IMR-90 (cell line): ENCODE measurements at regions not wholly inside any gene's neighbourhood (a gene's known extent, or its start where the extent isn't known, plus 50 kb on each side); places are given as distances from the start of the nearest gene placed in this dataset.

Source experiments
- ATAC-seq: fragments of 200-7000 bp; cut with Tn5 transposase; 2 replicates; pipeline ENCODE4 v1.9.1; 2020; ENCODE audit warnings: low read depth, mild to moderate bottlenecking, moderate library complexity
- BruUV-seq: library from RNA; stranded (reverse); fragments of 400-500 nt; replicated peaks from 2 replicates; lab custom pipeline; 2021; lab: Mats Ljungman, UMichigan
- CTCF ChIA-PET: fragments of 300-600 bp; formaldehyde crosslinking; extraction: SDS; loops from one replicate; lab custom pipeline; 2021; ENCODE audit warnings: antibody characterized with exemption; lab: Yijun Ruan, JAX
- POLR2A ChIA-PET: fragments of 300-600 bp; sonication (Branson Sonifier 250); formaldehyde crosslinking; loops from one replicate; lab custom pipeline; 2022; ENCODE audit warnings: antibody characterized with exemption; ENCODE audit not compliant: unreplicated experiment; lab: Charles Lee
- DNase-seq: peaks from one replicate; pipeline ENCODE4 v3.0.0; 2013
- H2AFZ ChIP-seq: replicated peaks from 2 replicates; pipeline ENCODE3; 2013; ENCODE audit warnings: low read length, mild to moderate bottlenecking; ENCODE audit not compliant: poor library complexity
- H2AK5ac ChIP-seq: 2 replicates; pipeline ENCODE4 v1.6.1; 2013; ENCODE audit warnings: low read depth, low read length, inconsistent platforms
- H2AK9ac ChIP-seq: replicated peaks from 2 replicates; pipeline ENCODE3; 2013; ENCODE audit warnings: mild to moderate bottlenecking, low read depth, low read length, moderate library complexity; ENCODE audit not compliant: poor library complexity
- H2BK120ac ChIP-seq: 2 replicates; pipeline ENCODE4 v1.6.1; 2013; ENCODE audit warnings: low read depth, low read length, inconsistent platforms
- H2BK15ac ChIP-seq: 3 replicates; pipeline ENCODE4 v1.6.1; 2013; ENCODE audit warnings: low read depth, low read length, inconsistent platforms
- H2BK20ac ChIP-seq: 2 replicates; pipeline ENCODE4 v1.6.1; 2013; ENCODE audit warnings: low read depth, mild to moderate bottlenecking, inconsistent platforms, low read length, moderate library complexity
- H2BK5ac ChIP-seq: 2 replicates; pipeline ENCODE4 v1.6.1; 2013; ENCODE audit warnings: mild to moderate bottlenecking, low read depth, low read length, inconsistent platforms; ENCODE audit not compliant: poor library complexity, severe bottlenecking
- H3K14ac ChIP-seq: replicated peaks from 2 replicates; pipeline ENCODE4 v1.6.1; 2013; ENCODE audit warnings: low read depth, low read length, inconsistent platforms
- H3K18ac ChIP-seq: 2 replicates; pipeline ENCODE4 v1.6.1; 2013; ENCODE audit warnings: low read depth, low read length, control low read depth
- H3K23ac ChIP-seq: 2 replicates; pipeline ENCODE4 v1.6.1; 2013; ENCODE audit warnings: low read depth, low read length, inconsistent platforms
- H3K27ac ChIP-seq: 2 replicates; pipeline ENCODE4 v1.5.1; 2013; ENCODE audit warnings: mild to moderate bottlenecking, control low read depth, low read length; ENCODE audit not compliant: insufficient read depth
- H3K27me3 ChIP-seq: 2 replicates; pipeline ENCODE4 v1.6.1; 2013; ENCODE audit warnings: low read length; ENCODE audit not compliant: control insufficient read depth, insufficient read depth
- H3K36me3 ChIP-seq: 2 replicates; pipeline ENCODE4 v1.6.1; 2013; ENCODE audit warnings: low read length, mixed read lengths; ENCODE audit not compliant: control insufficient read depth, insufficient read depth
- H3K4ac ChIP-seq: 2 replicates; pipeline ENCODE4 v1.6.1; 2013; ENCODE audit warnings: low read depth, low read length, inconsistent platforms
- H3K4me1 ChIP-seq: 2 replicates; pipeline ENCODE4 v1.6.1; 2013; ENCODE audit warnings: low read length, mixed read lengths; ENCODE audit not compliant: control insufficient read depth, insufficient read depth
- H3K4me2 ChIP-seq: 2 replicates; pipeline ENCODE4 v1.6.1; 2013; ENCODE audit warnings: low read depth, mild to moderate bottlenecking, control low read depth, low read length, moderate library complexity
- H3K4me3 ChIP-seq: 2 replicates; pipeline ENCODE4 v1.5.1; 2013; ENCODE audit warnings: low read depth, mild to moderate bottlenecking, control low read depth, low read length, moderate library complexity; ENCODE audit not compliant: insufficient read depth
- H3K56ac ChIP-seq: 2 replicates; pipeline ENCODE4 v1.6.1; 2013; ENCODE audit warnings: low read length, inconsistent platforms; ENCODE audit not compliant: insufficient read depth; ENCODE audit errors: extremely low read depth
- H3K79me1 ChIP-seq, 2 experiments: 2 replicates each; pipeline ENCODE4 v1.6.1; 2013; ENCODE audit warnings: low read length in 2 of 2, inconsistent platforms in 1 of 2, low read depth in 1 of 2
- H3K9ac ChIP-seq: 2 replicates; pipeline ENCODE4 v1.6.1; 2013; ENCODE audit warnings: low read depth, low read length, control low read depth
- H3K9me1 ChIP-seq: 2 replicates; pipeline ENCODE4 v1.6.1; 2013; ENCODE audit warnings: low read length, inconsistent platforms; ENCODE audit not compliant: insufficient read depth
- H3K9me3 ChIP-seq: 2 replicates; pipeline ENCODE4 v1.6.1; 2013; ENCODE audit warnings: low read length; ENCODE audit not compliant: control insufficient read depth, insufficient read depth
- H4K20me1 ChIP-seq: 2 replicates; pipeline ENCODE4 v1.6.1; 2013; ENCODE audit warnings: low read length, inconsistent platforms; ENCODE audit not compliant: insufficient read depth
- H4K5ac ChIP-seq: 2 replicates; pipeline ENCODE4 v1.6.1; 2013; ENCODE audit warnings: mild to moderate bottlenecking, low read depth, low read length, control low read depth
- H4K8ac ChIP-seq, 2 experiments: 2 replicates each; pipeline ENCODE4 v1.6.1; 2013; ENCODE audit warnings: low read depth in 2 of 2, low read length in 2 of 2, control low read depth in 1 of 2, inconsistent platforms in 1 of 2
- H4K91ac ChIP-seq: 2 replicates; pipeline ENCODE4 v1.6.1; 2013; ENCODE audit warnings: low read depth, low read length, inconsistent platforms; ENCODE audit not compliant: insufficient read depth
- BHLHE40 ChIP-seq: fragments of 150-350 bp; IDR thresholded peaks from 2 replicates; pipeline ENCODE4 v1.6.1; 2016; ENCODE audit warnings: mild to moderate bottlenecking, low read depth, low read length
- CEBPB ChIP-seq: IDR thresholded peaks from 2 replicates; pipeline ENCODE4 v1.6.1; 2012; ENCODE audit warnings: low read depth, low read length, improper control_type of control experiment
- CHD1 ChIP-seq: IDR thresholded peaks from 2 replicates; pipeline ENCODE4 v1.6.1; 2012; ENCODE audit warnings: low read depth, low read length, improper control_type of control experiment
- CTCF ChIP-seq: conservative IDR thresholded peaks from 2 replicates; pipeline ENCODE4 v1.5.1; 2012; ENCODE audit warnings: mild to moderate bottlenecking, low read depth, low read length, improper control_type of control experiment
- ELK1 ChIP-seq: fragments of 150-350 bp; IDR thresholded peaks from 2 replicates; pipeline ENCODE4 v1.6.1; 2016; ENCODE audit warnings: low read depth, mild to moderate bottlenecking, low read length, moderate library complexity, borderline replicate concordance
- FOS ChIP-seq: fragments of 150-350 bp; IDR thresholded peaks from 2 replicates; pipeline ENCODE4 v1.6.1; 2016; ENCODE audit warnings: low read depth, low read length
- MAFK ChIP-seq: IDR thresholded peaks from 2 replicates; pipeline ENCODE4 v1.6.1; 2012; ENCODE audit warnings: low read depth, low read length, improper control_type of control experiment
- MAZ ChIP-seq: IDR thresholded peaks from 2 replicates; pipeline ENCODE4 v1.6.1; 2012; ENCODE audit warnings: low read depth, mild to moderate bottlenecking, low read length, improper control_type of control experiment, moderate library complexity, borderline replicate concordance
- MXI1 ChIP-seq: IDR thresholded peaks from 2 replicates; pipeline ENCODE4 v1.6.1; 2012; ENCODE audit warnings: low read depth, mild to moderate bottlenecking, low read length, moderate library complexity, borderline replicate concordance
- NFE2L2 ChIP-seq: fragments of 150-350 bp; IDR thresholded peaks from 2 replicates; pipeline ENCODE4 v1.6.1; 2016; ENCODE audit warnings: low read depth, mild to moderate bottlenecking, low read length
- POLR2A ChIP-seq: IDR thresholded peaks from 2 replicates; pipeline ENCODE4 v1.6.1; 2012; ENCODE audit warnings: mild to moderate bottlenecking, low read depth, low read length
- RAD21 ChIP-seq: IDR thresholded peaks from 2 replicates; pipeline ENCODE4 v1.6.1; 2012; ENCODE audit warnings: low read length, improper control_type of control experiment
- RCOR1 ChIP-seq: IDR thresholded peaks from 2 replicates; pipeline ENCODE4 v1.6.1; 2012; ENCODE audit warnings: mild to moderate bottlenecking, low read length, improper control_type of control experiment; ENCODE audit not compliant: insufficient replicate concordance
- RFX5 ChIP-seq: IDR thresholded peaks from 2 replicates; pipeline ENCODE4 v1.8.0; 2012; ENCODE audit warnings: low read depth, mild to moderate bottlenecking, low read length, moderate library complexity
- SMC3 ChIP-seq: fragments of 150-350 bp; IDR thresholded peaks from 2 replicates; pipeline ENCODE4 v1.6.1; 2016; ENCODE audit warnings: low read depth, mild to moderate bottlenecking, antibody characterized with exemption, low read length, moderate library complexity
- USF2 ChIP-seq: fragments of 150-350 bp; IDR thresholded peaks from 2 replicates; pipeline ENCODE4 v1.6.1; 2017; ENCODE audit warnings: mild to moderate bottlenecking, antibody characterized with exemption, low read length, low read depth
- WGBS, 2 experiments: methylation state at CpG; one replicate each; pipeline versions ENCODE4 v1.1.5 to v1.1.7; 2013; ENCODE audit warnings: missing lambda C conversion rate in 2 of 2; ENCODE audit not compliant: insufficient read length in 1 of 2; ENCODE audit errors: extremely low coverage in 2 of 2; 5-methylcytosine and 5-hydroxymethylcytosine counted together
- dilution Hi-C: fragments of 300-500 bp; cut with HindIII; formaldehyde crosslinking; loops from one replicate; pipeline ENCODE4 v1.14.3; 2018; ENCODE audit warnings: low sequenced_read_pairs; ENCODE audit not compliant: unreplicated experiment
- in situ Hi-C: fragments of 300-500 bp; cut with MboI; formaldehyde crosslinking; loops from 3 replicates; pipeline ENCODE4 v1.14.3; 2019; ENCODE audit warnings: low sequenced_read_pairs, inconsistent platforms, mixed read lengths
- intact Hi-C: fragments of 100-400 bp; cut with micrococcal nuclease; formaldehyde crosslinking; loops from 2 replicates; pipeline ENCODE4 v1.10.0; 2022

- Histone ChIP-seq H3K27ac (no peak overlapping the region), H2AFZ (no peak overlapping the region), H2BK120ac (no peak overlapping the region), H2BK5ac (no peak overlapping the region), H2AK5ac (no peak overlapping the region), H4K91ac (no peak overlapping the region), H3K23ac (no peak overlapping the region), H2BK20ac (no peak overlapping the region), H2AK9ac (no peak overlapping the region), H3K27me3 (no peaks in the 10 kb centered on the region), H3K9me3 (no peaks in the 10 kb centered on the region), H3K4ac (no peak overlapping the region), H3K56ac (no peak overlapping the region), H2BK15ac (no peak overlapping the region), H3K79me1 (no peaks in the 10 kb centered on the region), H3K18ac (no peak overlapping the region), H4K8ac (no peak overlapping the region), H3K9ac (no peak overlapping the region), H4K20me1 (no peaks in the 10 kb centered on the region), H3K14ac (no peak overlapping the region), H3K9me1 (no peaks in the 10 kb centered on the region), H4K5ac (no peak overlapping the region), H3K4me2 (no peak overlapping the region), H3K4me3 (no peak overlapping the region), H3K4me1 (no peaks in the 10 kb centered on the region), H3K36me3 (no peaks in the 10 kb centered on the region)
- ChIA-PET CTCF (no interaction called here), POLR2A (no interaction called here)
- DNase-seq = no peak
- TF ChIP-seq BHLHE40 (no peak), RFX5 (no peak), FOS (no peak), USF2 (no peak), RAD21 (no peak), CTCF (no peak), ELK1 (no peak), MAZ (no peak), SMC3 (no peak), CEBPB (no peak), NFE2L2 (no peak), MAFK (no peak), RCOR1 (no peak), MXI1 (no peak), CHD1 (no peak), POLR2A (no peak)
- in situ Hi-C loops (no loop called here), dilution Hi-C loops (no loop called here), intact Hi-C loops (no loop called here)
- BruUV-seq = no TSS peak
- no peak for ATAC-seq
- whole genome bisulfite sequencing, 2 experiments = no CpG with 5 or more reads among the region's 2 CpGs
Observed at GRCh38 chr7:130818056-130818455, 84.0 kb upstream of the KLF14 start.
